ENCODE measurements at regions not wholly inside any gene's neighbourhood (a gene's known extent, or its start where the extent isn't known, plus 50 kb on each side); places are given as distances from the start of the nearest gene placed in this dataset.

DNA sequence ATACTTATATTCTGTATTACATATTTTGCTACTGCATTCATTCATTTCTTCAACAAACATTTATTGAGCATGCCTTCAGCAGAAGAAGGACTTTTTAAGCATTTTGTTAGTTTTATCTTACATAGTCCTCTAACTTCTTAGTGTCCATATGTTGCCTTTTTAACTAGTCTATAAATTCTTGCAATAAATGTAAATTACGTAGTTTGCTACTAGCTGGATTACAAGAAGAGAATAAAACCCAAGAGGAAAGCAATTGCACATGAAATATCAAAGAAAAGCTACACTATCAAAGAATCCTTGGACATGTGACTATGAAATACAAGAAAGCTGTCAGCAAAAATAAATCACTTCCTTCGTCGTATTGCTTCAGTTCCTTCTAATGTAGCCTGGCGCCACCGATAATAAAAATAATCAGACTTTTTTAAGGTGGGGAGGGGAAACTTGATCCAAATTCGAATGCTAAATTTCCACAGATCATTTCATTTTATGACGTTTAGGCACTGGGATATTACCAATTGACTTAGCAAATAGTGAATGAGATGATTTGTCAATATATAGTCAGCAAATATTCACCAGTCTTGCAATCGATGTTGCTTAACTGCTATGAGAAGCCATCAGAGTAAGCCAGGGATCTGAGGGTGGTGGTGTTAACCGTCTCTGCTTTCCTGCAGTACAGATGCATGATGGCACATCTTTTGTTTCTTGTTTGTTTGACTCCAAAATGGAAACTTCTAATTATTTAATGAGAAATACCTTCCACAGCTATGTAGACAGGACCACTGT, 258.7 kb upstream of the EXOC2 start (continued):
- TF ChIP-seq ZNF785 (tag by site-specific recombination; IDR thresholded peaks at IDR 0.05) (no peak), KLF9 (tag by site-specific recombination; IDR thresholded peaks at IDR 0.05; ENCODE audit: low read depth) (no peak), ZBTB17 (tag by site-specific recombination; IDR thresholded peaks at IDR 0.05) (0 out of 2 replicates have a peak, but pooled peaks have one; percentile 44), ZFP41 (tag by site-specific recombination; IDR thresholded peaks at IDR 0.05; ENCODE audit: borderline replicate concordance) (no peak)
- TF ChIP-seq, protein P1, sequence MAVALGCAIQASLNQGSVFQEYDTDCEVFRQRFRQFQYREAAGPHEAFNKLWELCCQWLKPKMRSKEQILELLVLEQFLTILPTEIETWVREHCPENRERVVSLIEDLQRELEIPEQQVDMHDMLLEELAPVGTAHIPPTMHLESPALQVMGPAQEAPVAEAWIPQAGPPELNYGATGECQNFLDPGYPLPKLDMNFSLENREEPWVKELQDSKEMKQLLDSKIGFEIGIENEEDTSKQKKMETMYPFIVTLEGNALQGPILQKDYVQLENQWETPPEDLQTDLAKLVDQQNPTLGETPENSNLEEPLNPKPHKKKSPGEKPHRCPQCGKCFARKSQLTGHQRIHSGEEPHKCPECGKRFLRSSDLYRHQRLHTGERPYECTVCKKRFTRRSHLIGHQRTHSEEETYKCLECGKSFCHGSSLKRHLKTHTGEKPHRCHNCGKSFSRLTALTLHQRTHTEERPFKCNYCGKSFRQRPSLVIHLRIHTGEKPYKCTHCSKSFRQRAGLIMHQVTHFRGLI (tag by site-specific recombination; IDR thresholded peaks at IDR 0.05), result no peak
- TF ChIP-seq, protein P2, sequence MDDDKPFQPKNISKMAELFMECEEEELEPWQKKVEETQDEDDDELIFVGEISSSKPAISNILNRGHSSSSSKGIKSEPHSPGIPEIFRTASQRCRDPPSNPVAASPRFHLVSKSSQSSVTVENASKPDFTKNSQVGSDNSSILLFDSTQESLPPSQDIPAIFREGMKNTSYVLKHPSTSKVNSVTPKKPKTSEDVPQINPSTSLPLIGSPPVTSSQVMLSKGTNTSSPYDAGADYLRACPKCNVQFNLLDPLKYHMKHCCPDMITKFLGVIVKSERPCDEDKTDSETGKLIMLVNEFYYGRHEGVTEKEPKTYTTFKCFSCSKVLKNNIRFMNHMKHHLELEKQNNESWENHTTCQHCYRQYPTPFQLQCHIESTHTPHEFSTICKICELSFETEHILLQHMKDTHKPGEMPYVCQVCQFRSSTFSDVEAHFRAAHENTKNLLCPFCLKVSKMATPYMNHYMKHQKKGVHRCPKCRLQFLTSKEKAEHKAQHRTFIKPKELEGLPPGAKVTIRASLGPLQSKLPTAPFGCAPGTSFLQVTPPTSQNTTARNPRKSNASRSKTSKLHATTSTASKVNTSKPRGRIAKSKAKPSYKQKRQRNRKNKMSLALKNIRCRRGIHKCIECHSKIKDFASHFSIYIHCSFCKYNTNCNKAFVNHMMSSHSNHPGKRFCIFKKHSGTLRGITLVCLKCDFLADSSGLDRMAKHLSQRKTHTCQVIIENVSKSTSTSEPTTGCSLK (tag by site-specific recombination; IDR thresholded peaks at IDR 0.05), result no peak

- no peaks in the 10 kb centered on the region for H3K36me3 ChIP-seq (ENCODE audit: control insufficient read depth in 2 of 2, insufficient read depth in 1 of 2, low read length in 2 of 2)
- no peak overlapping the region for H3K27ac ChIP-seq (ENCODE audit: extremely low read depth, low read depth, low read length)
- ChIA-PET CTCF (no interaction called here), POLR2A (no interaction called here)
- TF ChIP-seq PRDM6 (tag by site-specific recombination; IDR thresholded peaks at IDR 0.05) (no peak), ZNF544 (tag by site-specific recombination; IDR thresholded peaks at IDR 0.05) (no peak), ZNF398 (tag by site-specific recombination; IDR thresholded peaks at IDR 0.05) (no peak), ZBTB20 (tag by site-specific recombination; IDR thresholded peaks at IDR 0.05) (no peak), ZNF16 (tag by site-specific recombination; IDR thresholded peaks at IDR 0.05; ENCODE audit: low read depth) (no peak), ZNF510 (tag by site-specific recombination; IDR thresholded peaks at IDR 0.05; ENCODE audit: insufficient replicate concordance) (no peak), ZNF146 (tag by site-specific recombination; IDR thresholded peaks at IDR 0.05) (no peak)
- TF ChIP-seq, protein P3, sequence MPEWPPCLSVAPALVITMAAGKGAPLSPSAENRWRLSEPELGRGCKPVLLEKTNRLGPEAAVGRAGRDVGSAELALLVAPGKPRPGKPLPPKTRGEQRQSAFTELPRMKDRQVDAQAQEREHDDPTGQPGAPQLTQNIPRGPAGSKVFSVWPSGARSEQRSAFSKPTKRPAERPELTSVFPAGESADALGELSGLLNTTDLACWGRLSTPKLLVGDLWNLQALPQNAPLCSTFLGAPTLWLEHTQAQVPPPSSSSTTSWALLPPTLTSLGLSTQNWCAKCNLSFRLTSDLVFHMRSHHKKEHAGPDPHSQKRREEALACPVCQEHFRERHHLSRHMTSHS (tag by site-specific recombination; IDR thresholded peaks at IDR 0.05), result no peak
- TF ChIP-seq, protein P4, sequence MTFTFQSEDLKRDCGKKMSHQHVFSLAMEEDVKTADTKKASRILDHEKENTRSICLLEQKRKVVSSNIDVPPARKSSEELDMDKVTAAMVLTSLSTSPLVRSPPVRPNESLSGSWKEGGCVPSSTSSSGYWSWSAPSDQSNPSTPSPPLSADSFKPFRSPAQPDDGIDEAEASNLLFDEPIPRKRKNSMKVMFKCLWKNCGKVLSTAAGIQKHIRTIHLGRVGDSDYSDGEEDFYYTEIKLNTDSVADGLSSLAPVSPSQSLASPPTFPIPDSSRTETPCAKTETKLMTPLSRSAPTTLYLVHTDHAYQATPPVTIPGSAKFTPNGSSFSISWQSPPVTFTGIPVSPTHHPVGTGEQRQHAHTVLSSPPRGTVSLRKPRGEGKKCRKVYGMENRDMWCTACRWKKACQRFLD (tag by site-specific recombination; IDR thresholded peaks at IDR 0.05), result no peak
- no peaks in the 10 kb centered on the region for H3K4me1 ChIP-seq (ENCODE audit: control insufficient read depth, insufficient read depth, low read length)
- no peak overlapping the region for H3K4me3 ChIP-seq (ENCODE audit: low read depth, low read length)
- no peaks in the 10 kb centered on the region for H3K9me3 ChIP-seq (ENCODE audit: control insufficient read depth, insufficient read depth, low read depth, low read length)
Measured at GRCh38 chr6:947235-947934, 254.4 kb upstream of the EXOC2 start.
